HepG2 (cell line): ENCODE measurements at regions not wholly inside any gene's neighbourhood (a gene's known extent, or its start where the extent isn't known, plus 50 kb on each side); places are given as distances from the start of the nearest gene placed in this dataset.

Source experiments
- MYC ChIP-seq: sonication (generic); formaldehyde crosslinking; IDR thresholded peaks from 2 replicates; pipeline ENCODE4 v1.9.0; 2021; ENCODE audit warnings: missing genetic modification reagents, borderline replicate concordance
- RFXANK ChIP-seq: IDR thresholded peaks from 2 replicates; pipeline ENCODE4 v1.6.1; 2016
- RNF2 ChIP-seq: fragments of 450-650 bp; conservative IDR thresholded peaks from 2 replicates; pipeline ENCODE4 v1.6.1; 2016; ENCODE audit warnings: low read depth
- SALL1 ChIP-seq: sonication (generic); formaldehyde crosslinking; IDR thresholded peaks from 2 replicates; pipeline ENCODE4 v1.8.0; 2022; ENCODE audit warnings: mild to moderate bottlenecking, missing genetic modification reagents
- SMC3 ChIP-seq: IDR thresholded peaks from 2 replicates; pipeline ENCODE4 v1.6.1; 2011; ENCODE audit warnings: low read length, improper control_type of control experiment
- XRCC5 ChIP-seq: fragments of 200-400 bp; formaldehyde crosslinking; optimal IDR thresholded peaks from 2 replicates; pipeline ENCODE3; 2017; ENCODE audit warnings: mild to moderate bottlenecking, low read length
- ZFX ChIP-seq: sonication (generic); formaldehyde crosslinking; IDR thresholded peaks from 2 replicates; pipeline ENCODE4 v1.4.0; 2020; ENCODE audit warnings: mild to moderate bottlenecking, low read depth, missing genetic modification reagents, moderate library complexity
- ZNF547 ChIP-seq: sonication (generic); formaldehyde crosslinking; IDR thresholded peaks from 2 replicates; pipeline ENCODE4 v1.5.1; 2020; ENCODE audit warnings: mild to moderate bottlenecking, missing genetic modification reagents
- TF ChIP-seq, protein P1 (sequence below): IDR thresholded peaks from 2 replicates; pipeline ENCODE4 v1.6.1; 2016; ENCODE audit warnings: low read depth
- TF ChIP-seq, protein P2 (sequence below): sonication (generic); formaldehyde crosslinking; IDR thresholded peaks from 2 replicates; pipeline ENCODE4 v1.8.0; 2022; ENCODE audit warnings: missing genetic modification reagents, low read depth, mild to moderate bottlenecking, borderline replicate concordance
- TF ChIP-seq, protein P3 (sequence below): sonication (generic); formaldehyde crosslinking; IDR thresholded peaks from 2 replicates; pipeline ENCODE4 v1.5.1; 2020; ENCODE audit warnings: mild to moderate bottlenecking, missing genetic modification reagents, moderate library complexity
- TF ChIP-seq, protein P4 (sequence below): IDR thresholded peaks from 2 replicates; pipeline ENCODE4 v1.6.1; 2016; ENCODE audit warnings: missing biosample characterization, missing genetic modification reagents, low read depth
- TF ChIP-seq, protein P5 (sequence below): IDR thresholded peaks from 2 replicates; pipeline ENCODE4 v1.6.1; 2012; ENCODE audit warnings: inconsistent platforms
- TF ChIP-seq, protein P6 (sequence below): sonication (generic); formaldehyde crosslinking; IDR thresholded peaks from 2 replicates; pipeline ENCODE4 v1.8.0; 2022; ENCODE audit warnings: missing genetic modification reagents, mild to moderate bottlenecking, inconsistent platforms, borderline replicate concordance
- TF ChIP-seq, protein P7 (sequence below): sonication (generic); formaldehyde crosslinking; IDR thresholded peaks from 2 replicates; pipeline ENCODE4 v1.4.0; 2020; ENCODE audit warnings: missing genetic modification reagents, borderline replicate concordance

DNA sequence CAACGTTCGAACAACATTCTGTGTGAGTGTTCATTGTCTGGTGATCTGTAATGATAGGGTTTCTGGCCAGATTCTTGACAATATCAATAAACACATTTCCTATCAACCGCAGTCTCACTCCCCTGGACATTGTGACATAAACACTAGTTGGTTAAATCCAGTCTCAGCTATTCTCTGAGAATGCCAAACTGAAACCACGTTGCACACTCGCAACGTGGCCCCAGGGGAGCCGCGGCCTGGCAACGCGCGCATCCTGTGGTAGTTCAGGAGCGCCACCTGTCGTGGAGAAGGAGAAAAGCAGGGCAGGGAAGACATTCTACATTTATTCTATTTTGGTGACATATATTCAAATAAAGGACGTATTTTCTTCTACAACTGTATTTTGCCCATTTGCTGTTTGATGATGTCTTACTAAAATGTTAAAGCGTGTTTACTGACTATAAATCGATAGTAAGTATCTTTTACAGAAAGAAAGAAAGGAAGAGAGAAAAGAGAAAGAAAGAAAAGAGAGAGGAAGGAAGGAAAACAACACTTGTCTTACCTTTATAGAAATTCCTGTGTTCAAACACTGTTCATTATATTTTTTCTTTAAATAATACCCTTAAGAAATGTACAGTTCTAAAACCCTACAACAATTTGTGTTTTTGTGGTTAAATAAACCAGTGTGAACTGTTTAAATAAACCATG, 738.3 kb upstream of the FRG1 start (continued):
- TF ChIP-seq ZFX (CRISPR knock-in tag) (peak; percentile 58), MYC (CRISPR knock-in tag) (peak; percentile 49; the same call in 1 of the 2 replicates), SALL1 (CRISPR knock-in tag) (peak; percentile 30; the same call in 1 of the 2 replicates), ZNF547 (no peak), RNF2 (0 out of 2 replicates have a peak, but pooled peaks have one; percentile 31), XRCC5 (peak; percentile 49), SMC3 (peak; percentile 42; the same call in 1 of the 2 replicates), RFXANK (CRISPR knock-in tag) (no peak)
- TF ChIP-seq, protein P1, sequence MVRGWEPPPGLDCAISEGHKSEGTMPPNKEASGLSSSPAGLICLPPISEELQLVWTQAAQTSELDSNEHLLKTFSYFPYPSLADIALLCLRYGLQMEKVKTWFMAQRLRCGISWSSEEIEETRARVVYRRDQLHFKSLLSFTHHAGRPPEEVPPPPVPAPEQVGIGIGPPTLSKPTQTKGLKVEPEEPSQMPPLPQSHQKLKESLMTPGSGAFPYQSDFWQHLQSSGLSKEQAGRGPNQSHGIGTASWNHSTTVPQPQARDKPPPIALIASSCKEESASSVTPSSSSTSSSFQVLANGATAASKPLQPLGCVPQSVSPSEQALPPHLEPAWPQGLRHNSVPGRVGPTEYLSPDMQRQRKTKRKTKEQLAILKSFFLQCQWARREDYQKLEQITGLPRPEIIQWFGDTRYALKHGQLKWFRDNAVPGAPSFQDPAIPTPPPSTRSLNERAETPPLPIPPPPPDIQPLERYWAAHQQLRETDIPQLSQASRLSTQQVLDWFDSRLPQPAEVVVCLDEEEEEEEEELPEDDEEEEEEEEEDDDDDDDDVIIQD (CRISPR knock-in tag), result no peak
- TF ChIP-seq, protein P2, sequence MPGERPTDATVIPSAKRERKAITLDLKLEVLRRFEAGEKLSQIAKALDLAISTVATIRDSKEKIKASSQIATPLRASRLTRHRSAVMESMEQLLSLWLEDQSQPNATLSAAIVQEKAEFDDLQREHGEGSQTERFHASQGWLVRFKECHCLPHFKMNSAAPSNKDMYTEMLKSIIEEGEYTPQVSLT, result no peak
- TF ChIP-seq, protein P3, sequence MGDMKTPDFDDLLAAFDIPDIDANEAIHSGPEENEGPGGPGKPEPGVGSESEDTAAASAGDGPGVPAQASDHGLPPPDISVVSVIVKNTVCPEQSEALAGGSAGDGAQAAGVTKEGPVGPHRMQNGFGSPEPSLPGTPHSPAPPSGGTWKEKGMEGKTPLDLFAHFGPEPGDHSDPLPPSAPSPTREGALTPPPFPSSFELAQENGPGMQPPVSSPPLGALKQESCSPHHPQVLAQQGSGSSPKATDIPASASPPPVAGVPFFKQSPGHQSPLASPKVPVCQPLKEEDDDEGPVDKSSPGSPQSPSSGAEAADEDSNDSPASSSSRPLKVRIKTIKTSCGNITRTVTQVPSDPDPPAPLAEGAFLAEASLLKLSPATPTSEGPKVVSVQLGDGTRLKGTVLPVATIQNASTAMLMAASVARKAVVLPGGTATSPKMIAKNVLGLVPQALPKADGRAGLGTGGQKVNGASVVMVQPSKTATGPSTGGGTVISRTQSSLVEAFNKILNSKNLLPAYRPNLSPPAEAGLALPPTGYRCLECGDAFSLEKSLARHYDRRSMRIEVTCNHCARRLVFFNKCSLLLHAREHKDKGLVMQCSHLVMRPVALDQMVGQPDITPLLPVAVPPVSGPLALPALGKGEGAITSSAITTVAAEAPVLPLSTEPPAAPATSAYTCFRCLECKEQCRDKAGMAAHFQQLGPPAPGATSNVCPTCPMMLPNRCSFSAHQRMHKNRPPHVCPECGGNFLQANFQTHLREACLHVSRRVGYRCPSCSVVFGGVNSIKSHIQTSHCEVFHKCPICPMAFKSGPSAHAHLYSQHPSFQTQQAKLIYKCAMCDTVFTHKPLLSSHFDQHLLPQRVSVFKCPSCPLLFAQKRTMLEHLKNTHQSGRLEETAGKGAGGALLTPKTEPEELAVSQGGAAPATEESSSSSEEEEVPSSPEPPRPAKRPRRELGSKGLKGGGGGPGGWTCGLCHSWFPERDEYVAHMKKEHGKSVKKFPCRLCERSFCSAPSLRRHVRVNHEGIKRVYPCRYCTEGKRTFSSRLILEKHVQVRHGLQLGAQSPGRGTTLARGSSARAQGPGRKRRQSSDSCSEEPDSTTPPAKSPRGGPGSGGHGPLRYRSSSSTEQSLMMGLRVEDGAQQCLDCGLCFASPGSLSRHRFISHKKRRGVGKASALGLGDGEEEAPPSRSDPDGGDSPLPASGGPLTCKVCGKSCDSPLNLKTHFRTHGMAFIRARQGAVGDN, result peak; percentile 49
- TF ChIP-seq, protein P4, sequence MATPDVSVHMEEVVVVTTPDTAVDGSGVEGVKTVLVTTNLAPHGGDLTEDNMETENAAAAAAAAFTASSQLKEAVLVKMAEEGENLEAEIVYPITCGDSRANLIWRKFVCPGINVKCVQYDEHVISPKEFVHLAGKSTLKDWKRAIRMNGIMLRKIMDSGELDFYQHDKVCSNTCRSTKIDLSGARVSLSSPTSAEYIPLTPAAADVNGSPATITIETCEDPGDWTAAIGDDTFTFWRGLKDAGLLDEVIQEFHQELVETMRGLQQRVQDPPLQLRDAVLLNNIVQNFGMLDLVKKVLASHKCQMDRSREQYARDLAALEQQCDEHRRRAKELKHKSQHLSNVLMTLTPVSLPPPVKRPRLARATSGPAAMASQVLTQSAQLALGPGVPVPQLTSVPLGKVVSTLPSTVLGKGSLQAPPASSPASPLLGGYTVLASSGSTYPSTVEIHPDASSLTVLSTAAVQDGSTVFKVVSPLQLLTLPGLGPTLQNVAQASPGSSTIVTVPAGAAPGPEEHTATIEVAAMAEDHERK (CRISPR knock-in tag), result no peak
- TF ChIP-seq, protein P5, sequence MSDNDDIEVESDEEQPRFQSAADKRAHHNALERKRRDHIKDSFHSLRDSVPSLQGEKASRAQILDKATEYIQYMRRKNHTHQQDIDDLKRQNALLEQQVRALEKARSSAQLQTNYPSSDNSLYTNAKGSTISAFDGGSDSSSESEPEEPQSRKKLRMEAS, result peak; percentile 72
- TF ChIP-seq, protein P6, sequence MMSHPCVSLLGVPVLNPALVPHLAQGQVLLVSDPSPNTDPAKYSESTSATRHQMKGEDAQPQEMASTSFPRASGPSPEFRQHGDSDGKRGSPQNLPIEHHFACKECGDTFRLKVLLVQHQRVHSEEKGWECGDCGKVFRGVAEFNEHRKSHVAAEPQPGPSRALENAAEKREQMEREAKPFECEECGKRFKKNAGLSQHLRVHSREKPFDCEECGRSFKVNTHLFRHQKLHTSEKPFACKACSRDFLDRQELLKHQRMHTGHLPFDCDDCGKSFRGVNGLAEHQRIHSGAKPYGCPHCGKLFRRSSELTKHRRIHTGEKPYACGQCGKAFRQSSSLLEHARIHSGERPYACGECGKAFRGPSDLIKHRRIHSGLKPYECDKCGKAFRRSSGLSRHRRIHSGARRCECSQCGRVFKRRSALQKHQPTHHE (CRISPR knock-in tag), result no peak
- TF ChIP-seq, protein P7, sequence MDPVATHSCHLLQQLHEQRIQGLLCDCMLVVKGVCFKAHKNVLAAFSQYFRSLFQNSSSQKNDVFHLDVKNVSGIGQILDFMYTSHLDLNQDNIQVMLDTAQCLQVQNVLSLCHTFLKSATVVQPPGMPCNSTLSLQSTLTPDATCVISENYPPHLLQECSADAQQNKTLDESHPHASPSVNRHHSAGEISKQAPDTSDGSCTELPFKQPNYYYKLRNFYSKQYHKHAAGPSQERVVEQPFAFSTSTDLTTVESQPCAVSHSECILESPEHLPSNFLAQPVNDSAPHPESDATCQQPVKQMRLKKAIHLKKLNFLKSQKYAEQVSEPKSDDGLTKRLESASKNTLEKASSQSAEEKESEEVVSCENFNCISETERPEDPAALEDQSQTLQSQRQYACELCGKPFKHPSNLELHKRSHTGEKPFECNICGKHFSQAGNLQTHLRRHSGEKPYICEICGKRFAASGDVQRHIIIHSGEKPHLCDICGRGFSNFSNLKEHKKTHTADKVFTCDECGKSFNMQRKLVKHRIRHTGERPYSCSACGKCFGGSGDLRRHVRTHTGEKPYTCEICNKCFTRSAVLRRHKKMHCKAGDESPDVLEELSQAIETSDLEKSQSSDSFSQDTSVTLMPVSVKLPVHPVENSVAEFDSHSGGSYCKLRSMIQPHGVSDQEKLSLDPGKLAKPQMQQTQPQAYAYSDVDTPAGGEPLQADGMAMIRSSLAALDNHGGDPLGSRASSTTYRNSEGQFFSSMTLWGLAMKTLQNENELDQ (CRISPR knock-in tag), result no peak
